ENCODE measurements at regions not wholly inside any gene's neighbourhood (a gene's known extent, or its start where the extent isn't known, plus 50 kb on each side); places are given as distances from the start of the nearest gene placed in this dataset.

- Histone ChIP-seq H3K27me3 (peaks cover 3% of the 10 kb centered on the region), H3K27ac (no peak overlapping the region), H3K9me3 (no peaks in the 10 kb centered on the region), H3K4me1 (no peaks in the 10 kb centered on the region), H3K36me3 (no peaks in the 10 kb centered on the region), H3K4me3 (no peak overlapping the region)
- DNase-seq (ENCODE audit: low spot score in 2 of 2), result no peak
- WGBS, result 88% methylated on average over 1 of the region's 1 CpG
- no peak for TF ChIP-seq CTCF (IDR thresholded peaks at IDR 0.05)
- TF ChIP-seq EP300 (IDR thresholded peaks at IDR 0.05), result no peak
- TF ChIP-seq POLR2A (IDR thresholded peaks at IDR 0.05), result no peak
- no peak for TF ChIP-seq POLR2AphosphoS5 (IDR thresholded peaks at IDR 0.05)
These were observed 492.2 kb upstream of the PSMD7 start for GRCh38 chr16:73804456-73804855.

- H3K36me3 ChIP-seq, result no peaks in the 10 kb centered on the region
- peaks cover 3% of the 10 kb centered on the region for H3K27me3 ChIP-seq
- H3K27ac ChIP-seq, result no peak overlapping the region
- H3K4me1 ChIP-seq, result peaks cover 17% of the 10 kb centered on the region
- no peak for DNase-seq (ENCODE audit: low spot score in 2 of 2)
- WGBS, result 62% methylated on average over 5 of the region's 5 CpGs
- TF ChIP-seq EP300 (IDR thresholded peaks at IDR 0.05) (no peak), POLR2A (IDR thresholded peaks at IDR 0.05) (no peak), POLR2AphosphoS5 (IDR thresholded peaks at IDR 0.05) (no peak), CTCF (IDR thresholded peaks at IDR 0.05) (no peak)
- H3K9me3 ChIP-seq, result no peaks in the 10 kb centered on the region
- no peak overlapping the region for H3K4me3 ChIP-seq
These were observed 498.1 kb upstream of the PSMD7 start for GRCh38 chr16:73798471-73798870.

GRCh38 chr16:73797115-73797514, 499.5 kb upstream of the PSMD7 start:
- TF ChIP-seq EP300 (IDR thresholded peaks at IDR 0.05), result no peak
- TF ChIP-seq POLR2A (IDR thresholded peaks at IDR 0.05), result no peak
- TF ChIP-seq CTCF (IDR thresholded peaks at IDR 0.05), result no peak
- no peak for TF ChIP-seq POLR2AphosphoS5 (IDR thresholded peaks at IDR 0.05)

GRCh38 chr16:73796241-73796640, 500.4 kb upstream of the PSMD7 start:
- Histone ChIP-seq H3K4me3 (no peak overlapping the region), H3K9me3 (no peaks in the 10 kb centered on the region), H3K36me3 (no peaks in the 10 kb centered on the region), H3K27me3 (no peaks in the 10 kb centered on the region), H3K27ac (no peak overlapping the region), H3K4me1 (peaks cover 21% of the 10 kb centered on the region)
- DNase-seq (ENCODE audit: low spot score in 2 of 2), result no peak
- TF ChIP-seq POLR2AphosphoS5 (IDR thresholded peaks at IDR 0.05), result no peak
- 43% methylated on average over 4 of the region's 4 CpGs for WGBS

More at GRCh38 chr16:73797115-73797514, 499.5 kb upstream of the PSMD7 start:
- Histone ChIP-seq H3K4me1 (peaks cover 21% of the 10 kb centered on the region), H3K36me3 (no peaks in the 10 kb centered on the region), H3K4me3 (no peak overlapping the region), H3K9me3 (no peaks in the 10 kb centered on the region), H3K27me3 (no peaks in the 10 kb centered on the region), H3K27ac (no peak overlapping the region)
- WGBS, result 100% methylated on average over 1 of the region's 1 CpG
- no peak for DNase-seq (ENCODE audit: low spot score in 2 of 2)

GRCh38 chr16:73794994-73795393, 501.6 kb upstream of the PSMD7 start:
- WGBS, result 21% methylated on average over 3 of the region's 3 CpGs
- peak in 1 of 2 donors; percentile 68 for DNase-seq (ENCODE audit: low spot score in 2 of 2)

GRCh38 chr16:73793871-73794437, 502.7 kb upstream of the PSMD7 start:
- Histone ChIP-seq H3K27ac (no peak overlapping the region), H3K27me3 (no peaks in the 10 kb centered on the region), H3K36me3 (no peaks in the 10 kb centered on the region), H3K9me3 (no peaks in the 10 kb centered on the region), H3K4me3 (no peak overlapping the region), H3K4me1 (peaks cover 21% of the 10 kb centered on the region)
- 48% methylated on average over 11 of the region's 11 CpGs for WGBS
- TF ChIP-seq CTCF (IDR thresholded peaks at IDR 0.05) (no peak), EP300 (IDR thresholded peaks at IDR 0.05) (no peak), POLR2A (IDR thresholded peaks at IDR 0.05) (no peak), POLR2AphosphoS5 (IDR thresholded peaks at IDR 0.05) (no peak)
- DNase-seq (ENCODE audit: low spot score in 2 of 2), result no peak

More at GRCh38 chr16:73794994-73795393, 501.6 kb upstream of the PSMD7 start:
- Histone ChIP-seq H3K4me1 (peaks cover 21% of the 10 kb centered on the region), H3K9me3 (no peaks in the 10 kb centered on the region), H3K27ac (no peak overlapping the region), H3K36me3 (no peaks in the 10 kb centered on the region), H3K27me3 (no peaks in the 10 kb centered on the region), H3K4me3 (no peak overlapping the region)
- no peak for TF ChIP-seq POLR2A (IDR thresholded peaks at IDR 0.05)
- TF ChIP-seq EP300 (IDR thresholded peaks at IDR 0.05), result no peak
- TF ChIP-seq POLR2AphosphoS5 (IDR thresholded peaks at IDR 0.05), result peak in 1 of 3 donors; percentile 59

Data from suprapubic skin (tissue), 4 donors.